Naive thymus-derived CD4-positive, alpha-beta T cell (primary cell): ENCODE measurements at regions not wholly inside any gene's neighbourhood (a gene's known extent, or its start where the extent isn't known, plus 50 kb on each side); places are given as distances from the start of the nearest gene placed in this dataset.
"Not testable (repeated sequence)": the region's sequence is repeated elsewhere in the genome, so short reads cannot be mapped to it uniquely, and the experiment has no call there.

Source experiments
- ATAC-seq: fragments of 150-1000 bp; cut with Tn5 transposase; 2 replicates; pipeline ENCODE4 v1.10.0; 2021; ENCODE audit warnings: mild to moderate bottlenecking, moderate library complexity
- CTCF ChIA-PET: fragments of 350-600 bp; sonication (Branson Sonifier 250); formaldehyde crosslinking; loops from one replicate; lab custom pipeline; 2021; ENCODE audit warnings: antibody characterized with exemption; lab: Charles Lee
- POLR2A ChIA-PET: fragments of 350-600 bp; sonication (Branson Sonifier 250); formaldehyde crosslinking; loops from one replicate; lab custom pipeline; 2021; ENCODE audit warnings: antibody characterized with exemption, inconsistent platforms; lab: Charles Lee
- DNase-seq, 9 donors: peaks; one replicate each; pipeline versions ENCODE4 v3.0.0 to v3.0.0-alpha.2; 2020 to 2022; ENCODE audit warnings: mixed read lengths in 1 of 9
- H3K27ac ChIP-seq: one replicate; pipeline ENCODE4 v1.7.0; 2013; ENCODE audit warnings: mild to moderate bottlenecking, low read depth, low read length, moderate library complexity
- H3K27me3 ChIP-seq, 2 donors: one replicate each; pipeline ENCODE4 v1.7.0; 2013; ENCODE audit warnings: low read length in 2 of 2, mild to moderate bottlenecking in 2 of 2, moderate library complexity in 2 of 2; ENCODE audit not compliant: control insufficient read depth in 2 of 2, insufficient read depth in 2 of 2
- H3K36me3 ChIP-seq, 3 experiments: 1 replicate in 2 of 3; 2 replicates in 1 of 3; pipeline ENCODE4 v1.7.0; 2013; ENCODE audit warnings: low read length in 3 of 3, mild to moderate bottlenecking in 3 of 3, moderate library complexity in 1 of 3; ENCODE audit not compliant: insufficient read depth in 3 of 3, control insufficient read depth in 2 of 3
- H3K4me1 ChIP-seq, 2 donors: one replicate each; pipeline ENCODE4 v1.7.0; 2013; ENCODE audit warnings: low read length in 2 of 2, mild to moderate bottlenecking in 2 of 2, moderate library complexity in 1 of 2; ENCODE audit not compliant: control insufficient read depth in 2 of 2, insufficient read depth in 2 of 2
- H3K4me3 ChIP-seq: 2 replicates; pipeline ENCODE4 v1.7.0; 2013; ENCODE audit warnings: mild to moderate bottlenecking, low read length
- H3K9me3 ChIP-seq, 3 experiments: 1 replicate in 2 of 3; 2 replicates in 1 of 3; pipeline ENCODE4 v1.7.0; 2013; ENCODE audit warnings: low read length in 3 of 3; ENCODE audit not compliant: control insufficient read depth in 2 of 3
- H3K27ac Mint-ChIP-seq, 9 donors: one replicate each; pipeline ENCODE4 v1.8.0; 2020 to 2022; ENCODE audit warnings: mixed read lengths in 9 of 9, mild to moderate bottlenecking in 8 of 9, moderate library complexity in 5 of 9, inconsistent platforms in 2 of 9
- H3K27me3 Mint-ChIP-seq, 5 donors: one replicate each; pipeline ENCODE4 v1.8.0; 2021 to 2022; ENCODE audit warnings: mixed read lengths in 5 of 5, mild to moderate bottlenecking in 1 of 5
- H3K36me3 Mint-ChIP-seq, 5 donors: one replicate each; pipeline ENCODE4 v1.8.0; 2020 to 2022; ENCODE audit warnings: mixed read lengths in 5 of 5, mild to moderate bottlenecking in 3 of 5, inconsistent platforms in 1 of 5
- H3K4me1 Mint-ChIP-seq, 7 donors: one replicate each; pipeline ENCODE4 v1.8.0; 2020 to 2022; ENCODE audit warnings: mixed read lengths in 7 of 7, mild to moderate bottlenecking in 3 of 7, inconsistent platforms in 1 of 7
- H3K4me3 Mint-ChIP-seq, 10 donors: one replicate each; pipeline ENCODE4 v1.8.0; 2020 to 2022; ENCODE audit warnings: mild to moderate bottlenecking in 10 of 10, mixed read lengths in 10 of 10, moderate library complexity in 6 of 10, inconsistent platforms in 2 of 10
- H3K9me3 Mint-ChIP-seq, 11 donors: one replicate each; pipeline ENCODE4 v1.8.0; 2020 to 2022; ENCODE audit warnings: mixed read lengths in 11 of 11, mild to moderate bottlenecking in 4 of 11, inconsistent platforms in 1 of 11, moderate library complexity in 1 of 11
- intact Hi-C, 2 donors: fragments of 100-400 bp; cut with micrococcal nuclease; formaldehyde crosslinking; loops; one replicate each; pipeline ENCODE4 v1.15.1; 2023

DNA sequence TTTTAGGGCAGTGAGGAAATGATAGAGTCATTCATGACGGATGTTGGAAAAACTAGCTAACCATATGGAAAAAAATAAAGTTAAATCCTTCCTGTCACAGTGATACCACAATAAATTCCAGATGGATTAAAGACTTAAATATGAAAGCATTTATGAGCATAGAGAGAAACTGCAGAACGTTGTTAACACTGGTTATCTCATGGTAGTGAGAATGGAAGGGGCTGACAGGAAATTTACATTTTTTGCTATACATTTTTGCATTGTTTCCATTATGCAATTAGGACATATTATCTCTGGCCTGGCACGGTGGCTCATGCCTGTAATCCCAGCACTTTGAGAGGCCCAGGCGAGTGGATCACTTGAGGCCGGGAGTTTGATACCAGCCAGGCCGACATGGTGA lies 130.5 kb upstream of the VOPP1 start:
- ATAC-seq, H3K9me3 ChIP-seq, H3K4me3 Mint-ChIP-seq, H3K27ac ChIP-seq, CTCF ChIA-PET, H3K27me3 Mint-ChIP-seq, H3K27ac Mint-ChIP-seq, H3K9me3 Mint-ChIP-seq, H3K4me1 Mint-ChIP-seq, intact Hi-C loops, H3K36me3 Mint-ChIP-seq, H3K4me1 ChIP-seq, H3K27me3 ChIP-seq, POLR2A ChIA-PET, H3K36me3 ChIP-seq, H3K4me3 ChIP-seq, DNase-seq: not testable (repeated sequence)

GRCh38 chr7:55699450-55699842 lies 127.1 kb upstream of the VOPP1 start:
- ATAC-seq, CTCF ChIA-PET, H3K4me1 ChIP-seq, H3K9me3 Mint-ChIP-seq, H3K27me3 ChIP-seq, H3K4me1 Mint-ChIP-seq, H3K9me3 ChIP-seq, intact Hi-C loops, H3K4me3 ChIP-seq, H3K27ac ChIP-seq, H3K36me3 ChIP-seq, DNase-seq, H3K27ac Mint-ChIP-seq, H3K27me3 Mint-ChIP-seq, H3K36me3 Mint-ChIP-seq, POLR2A ChIA-PET: not testable (repeated sequence)
- peak overlapping the region in 1 of 10 donors; percentile 7 for H3K4me3 Mint-ChIP-seq

DNA sequence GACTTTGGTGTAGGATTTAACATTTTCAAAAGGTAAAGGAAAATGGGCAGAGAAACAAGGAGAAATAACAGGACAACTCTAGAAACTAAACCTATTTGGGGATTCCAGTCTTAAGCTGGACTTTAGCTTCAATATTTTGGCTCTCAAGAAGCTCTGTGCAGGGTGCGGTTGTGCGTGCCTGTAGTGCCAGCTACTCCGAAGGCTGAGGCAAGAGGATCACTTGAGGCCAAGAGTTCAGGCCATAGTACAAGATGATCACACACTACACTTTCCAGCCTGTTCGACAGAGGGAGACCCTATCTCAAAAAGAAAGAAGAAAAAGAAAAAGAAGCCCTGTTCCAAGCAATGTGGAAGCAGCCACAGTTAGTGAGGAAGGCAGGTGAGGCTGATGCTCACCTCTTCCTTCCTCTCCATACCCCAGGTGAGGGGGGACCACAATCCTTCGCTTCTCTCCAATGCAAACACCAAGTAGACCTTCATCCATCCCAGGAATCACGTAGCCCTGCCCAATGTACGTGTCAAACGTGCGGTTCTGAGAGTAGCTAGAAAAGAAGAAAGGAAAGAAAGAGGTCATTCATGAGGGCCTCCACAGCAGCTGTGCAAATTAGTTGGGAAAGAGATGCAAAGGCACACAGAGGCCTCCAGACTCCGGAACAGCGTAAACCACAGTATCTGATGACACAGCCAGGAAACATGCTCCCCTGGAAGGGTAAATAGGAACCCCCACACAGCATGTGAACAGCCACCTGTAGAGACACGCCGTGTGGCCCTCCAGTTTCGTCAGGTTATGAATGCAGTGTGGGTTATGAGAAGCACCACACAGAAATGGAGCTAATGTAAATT lies 126.5 kb upstream of the VOPP1 start:
- Mint-ChIP-seq H3K4me3 (peak overlapping the region in 1 of 10 donors; percentile 20), H3K27ac (peak overlapping the region in 1 of 9 donors; percentile 53)
- intact Hi-C loops, H3K4me1 ChIP-seq, CTCF ChIA-PET, ATAC-seq, H3K36me3 ChIP-seq, H3K27me3 Mint-ChIP-seq, POLR2A ChIA-PET, H3K27ac ChIP-seq, H3K4me1 Mint-ChIP-seq, H3K36me3 Mint-ChIP-seq, H3K27me3 ChIP-seq, H3K4me3 ChIP-seq, H3K9me3 Mint-ChIP-seq, H3K9me3 ChIP-seq, DNase-seq: not testable (repeated sequence)

DNA sequence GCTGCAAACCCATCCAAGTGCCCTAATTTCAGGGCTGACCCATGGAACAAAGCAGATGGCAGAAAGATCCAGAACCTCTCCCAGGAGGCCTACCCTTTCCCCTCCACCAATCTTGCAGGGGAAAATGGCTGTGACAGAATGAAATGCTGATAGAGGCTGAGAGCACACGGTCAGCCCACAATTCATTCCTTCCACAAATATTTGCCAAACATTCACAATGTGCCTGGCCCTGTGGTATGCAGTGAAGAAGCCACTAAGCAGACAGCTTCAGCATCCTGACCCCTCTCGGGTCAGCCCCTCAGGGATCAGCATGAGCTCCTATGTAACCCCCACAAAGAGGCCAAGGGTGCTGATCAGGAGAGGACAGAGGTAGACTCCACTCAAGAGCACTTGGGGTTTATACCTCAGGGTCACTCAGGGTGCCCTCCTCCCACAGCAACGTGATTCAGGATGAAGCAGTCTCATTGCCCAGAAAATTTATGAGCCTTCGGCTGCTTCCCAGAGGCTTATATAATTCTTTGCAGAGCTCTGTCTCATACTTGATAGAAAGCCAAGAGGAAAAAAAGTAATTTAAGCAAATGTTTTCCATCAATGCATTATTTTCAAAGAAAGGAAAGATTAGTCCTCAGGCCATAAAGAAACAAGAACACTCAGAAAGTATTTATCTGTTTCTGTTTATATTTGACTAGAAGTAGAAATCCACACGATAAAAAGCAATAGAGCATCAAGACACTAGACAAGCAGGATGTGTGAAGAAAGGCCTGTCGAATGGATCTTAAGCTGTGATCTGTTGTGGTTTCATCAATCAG lies 123.8 kb upstream of the VOPP1 start:
- H3K27me3 ChIP-seq, H3K4me1 ChIP-seq, DNase-seq, intact Hi-C loops, H3K27ac Mint-ChIP-seq, H3K9me3 ChIP-seq, H3K4me3 ChIP-seq, H3K27me3 Mint-ChIP-seq, CTCF ChIA-PET, H3K36me3 Mint-ChIP-seq, H3K4me1 Mint-ChIP-seq, H3K27ac ChIP-seq, POLR2A ChIA-PET, H3K9me3 Mint-ChIP-seq, H3K4me3 Mint-ChIP-seq, H3K36me3 ChIP-seq, ATAC-seq: not testable (repeated sequence)

DNA sequence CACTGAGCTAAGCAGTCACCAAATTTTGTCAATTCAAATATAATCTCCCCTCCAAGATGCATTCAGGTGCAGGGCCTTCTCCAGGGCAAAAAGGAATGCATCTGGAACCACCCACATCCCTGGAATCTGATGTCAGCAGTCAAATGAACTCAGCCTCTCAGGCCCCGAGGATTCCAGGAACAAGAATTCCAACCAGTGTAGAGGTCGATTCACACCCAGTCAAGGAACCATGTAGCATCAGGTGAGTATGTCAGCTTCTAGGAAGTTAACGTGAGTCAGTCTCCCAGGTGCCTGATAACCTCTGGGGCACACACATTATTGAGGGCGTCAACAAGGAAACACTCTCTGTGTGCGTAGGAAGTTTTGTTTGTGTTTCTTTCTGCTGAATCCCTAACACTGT lies 122.2 kb upstream of the VOPP1 start:
- H3K27ac Mint-ChIP-seq, H3K9me3 Mint-ChIP-seq, ATAC-seq, H3K36me3 Mint-ChIP-seq, H3K4me1 Mint-ChIP-seq, H3K4me3 Mint-ChIP-seq, DNase-seq, CTCF ChIA-PET, H3K4me3 ChIP-seq, H3K27me3 Mint-ChIP-seq, H3K27ac ChIP-seq, POLR2A ChIA-PET, H3K9me3 ChIP-seq, intact Hi-C loops, H3K27me3 ChIP-seq, H3K4me1 ChIP-seq, H3K36me3 ChIP-seq: not testable (repeated sequence)

- H3K36me3 ChIP-seq, CTCF ChIA-PET, H3K27me3 ChIP-seq, DNase-seq, H3K4me3 ChIP-seq, POLR2A ChIA-PET, ATAC-seq, H3K27ac ChIP-seq, H3K36me3 Mint-ChIP-seq, H3K9me3 Mint-ChIP-seq, H3K9me3 ChIP-seq, H3K4me1 ChIP-seq, intact Hi-C loops, H3K27ac Mint-ChIP-seq, H3K4me1 Mint-ChIP-seq, H3K4me3 Mint-ChIP-seq: not testable (repeated sequence)
- peaks cover 0 to 15% (median 12%) of the 10 kb centered on the region in 5 donors for H3K27me3 Mint-ChIP-seq
Observed at GRCh38 chr7:55688684-55689681, 116.7 kb upstream of the VOPP1 start.
